ACHN (cell line): ENCODE measurements at regions not wholly inside any gene's neighbourhood (a gene's known extent, or its start where the extent isn't known, plus 50 kb on each side); places are given as distances from the start of the nearest gene placed in this dataset.

ENCODE experiments used
- DNase-seq: peaks from one replicate; pipeline ENCODE4 v3.0.0-alpha.2; 2015
- in situ Hi-C: cut with HindIII; loops from 2 replicates; pipeline ENCODE4 v1.10.0; 2017; ENCODE audit warnings: low sequenced_read_pairs, low pct_ligation_motif_present, low pct_unique_long_range_greater_than_20kb

GRCh38 chr1:178632653-178633052 lies 92.4 kb upstream of the RALGPS2 start:
- in situ Hi-C loops, result no loop called here
- no peak for DNase-seq

DNA sequence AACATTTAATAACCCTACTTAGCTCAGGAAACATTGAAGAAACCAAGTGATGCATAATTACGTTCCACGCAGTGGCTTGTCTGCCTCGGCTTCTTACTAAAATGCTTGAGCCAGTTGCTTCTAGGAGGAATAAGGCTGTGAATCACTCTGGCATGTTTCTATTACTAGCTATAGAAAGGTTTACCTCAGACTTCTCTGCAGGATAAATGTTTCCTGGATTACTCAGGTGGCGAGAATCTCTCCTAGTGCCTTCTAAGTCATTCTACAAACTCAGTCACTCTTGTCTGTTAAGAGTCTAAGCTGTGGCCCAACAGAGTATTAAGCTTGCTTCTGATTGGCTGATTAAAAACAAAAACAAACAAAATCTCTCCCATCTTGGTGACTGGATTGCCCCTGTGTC lies 92.0 kb upstream of the RALGPS2 start:
- peak; percentile 29 for DNase-seq

DNA sequence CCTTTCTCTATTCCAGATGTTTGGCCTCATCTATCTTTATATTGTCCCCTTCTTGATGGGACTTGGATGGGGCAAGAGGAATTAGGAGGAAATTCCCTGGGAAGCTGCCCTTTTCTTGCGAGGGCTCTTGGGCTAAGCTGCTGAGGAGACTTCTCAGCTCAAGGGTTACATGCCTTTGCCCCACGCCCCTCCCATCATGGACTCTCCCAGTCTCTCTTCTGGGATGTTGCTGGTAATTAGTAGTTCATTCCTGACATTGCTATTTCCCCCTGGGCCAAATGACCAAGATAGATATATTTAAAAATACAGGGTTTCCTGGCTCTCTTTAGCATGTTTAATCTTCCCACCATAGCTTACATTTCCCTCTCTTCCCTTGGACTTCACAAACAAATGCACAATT lies 90.6 kb upstream of the RALGPS2 start:
- DNase-seq, result no peak
- in situ Hi-C loops, result no loop called here

More for the DNA sequence above, 92.0 kb upstream of the RALGPS2 start:
- in situ Hi-C loops, result no loop called here

DNA sequence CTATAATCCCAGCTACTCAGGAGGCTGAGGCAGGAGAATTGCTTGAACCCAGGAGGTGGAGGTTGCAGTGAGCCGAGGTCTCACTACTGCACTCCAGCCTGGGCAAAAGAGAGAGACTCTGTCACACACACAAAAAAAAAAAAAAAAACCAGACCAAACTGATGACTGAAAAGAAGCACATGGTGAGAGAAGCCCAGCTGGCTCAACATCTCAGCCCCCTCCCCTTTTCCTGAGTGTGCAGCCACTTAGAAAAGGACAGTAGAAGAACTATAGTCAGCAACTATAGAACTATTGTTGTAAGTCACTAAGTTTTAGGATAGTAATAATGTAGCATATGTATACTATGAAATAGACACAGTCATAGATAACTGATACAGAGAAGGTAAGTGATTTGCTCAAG lies 87.2 kb upstream of the RALGPS2 start:
- in situ Hi-C loops, result no loop called here
- no peak for DNase-seq

- in situ Hi-C loops, result no loop called here
- no peak for DNase-seq
These were observed 85.7 kb upstream of the RALGPS2 start for GRCh38 chr1:178639326-178639725.

GRCh38 chr1:178642282-178642681 lies 82.8 kb upstream of the RALGPS2 start:
- in situ Hi-C loops, result no loop called here
- DNase-seq, result no peak

DNA sequence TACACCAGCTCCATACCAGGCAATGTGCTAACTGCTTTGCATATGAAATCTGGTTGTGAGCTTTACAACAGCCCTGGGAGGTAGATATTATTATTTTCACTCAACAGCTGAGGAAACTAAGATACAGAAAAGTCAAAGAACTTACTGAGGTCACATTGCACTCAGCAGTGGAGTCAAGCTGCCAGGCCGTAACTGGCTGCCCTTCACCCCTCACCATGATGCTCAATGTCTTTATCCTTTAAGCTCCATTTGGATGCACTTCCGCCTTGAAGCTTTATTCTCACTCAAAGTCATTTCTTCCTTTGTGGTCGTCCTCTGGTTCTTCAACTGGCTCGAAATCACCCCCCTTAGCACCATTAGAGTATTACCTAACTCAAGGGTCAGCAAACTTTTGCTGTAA lies 81.7 kb upstream of the RALGPS2 start:
- DNase-seq, result no peak
- in situ Hi-C loops, result no loop called here

GRCh38 chr1:178643831-178644230 lies 81.2 kb upstream of the RALGPS2 start:
- no peak for DNase-seq
- in situ Hi-C loops, result no loop called here

- DNase-seq, result no peak
- in situ Hi-C loops, result no loop called here
These were observed 80.5 kb upstream of the RALGPS2 start for GRCh38 chr1:178644308-178645120.

DNA sequence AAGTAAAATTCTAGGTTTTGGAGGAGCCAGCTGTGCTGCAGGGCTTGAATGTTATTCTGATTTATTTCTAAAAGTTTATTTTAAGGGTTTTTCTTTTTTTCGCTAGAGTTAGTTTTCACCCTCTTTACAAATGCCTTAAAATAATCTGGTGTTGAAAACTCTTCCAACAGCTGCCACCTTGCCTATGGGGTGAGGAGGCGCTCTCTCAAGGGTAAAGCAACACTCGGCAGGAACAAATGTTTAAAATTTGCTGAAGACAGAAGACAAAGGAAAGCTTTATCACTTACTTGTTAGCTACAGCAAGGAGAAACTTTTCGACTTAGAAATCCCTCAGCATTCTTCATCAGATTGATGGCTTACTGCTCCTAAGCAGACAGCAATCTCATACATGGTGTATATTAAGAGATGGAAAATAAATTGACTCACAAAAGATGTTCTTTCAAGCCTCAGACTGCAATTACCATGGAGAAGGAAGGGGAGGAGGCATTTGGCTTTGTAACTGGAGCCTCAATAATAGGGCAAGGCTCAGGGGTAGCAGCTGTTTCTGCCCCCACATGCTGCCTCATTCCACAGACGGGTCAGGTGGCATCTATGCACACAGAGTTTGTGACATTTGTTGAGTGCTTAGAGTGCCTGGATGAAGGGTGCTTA lies 79.8 kb upstream of the RALGPS2 start:
- in situ Hi-C loops, result no loop called here
- DNase-seq, result no peak

- no peak for DNase-seq
- in situ Hi-C loops, result no loop called here
These were observed 79.2 kb upstream of the RALGPS2 start for GRCh38 chr1:178645808-178646200.

DNA sequence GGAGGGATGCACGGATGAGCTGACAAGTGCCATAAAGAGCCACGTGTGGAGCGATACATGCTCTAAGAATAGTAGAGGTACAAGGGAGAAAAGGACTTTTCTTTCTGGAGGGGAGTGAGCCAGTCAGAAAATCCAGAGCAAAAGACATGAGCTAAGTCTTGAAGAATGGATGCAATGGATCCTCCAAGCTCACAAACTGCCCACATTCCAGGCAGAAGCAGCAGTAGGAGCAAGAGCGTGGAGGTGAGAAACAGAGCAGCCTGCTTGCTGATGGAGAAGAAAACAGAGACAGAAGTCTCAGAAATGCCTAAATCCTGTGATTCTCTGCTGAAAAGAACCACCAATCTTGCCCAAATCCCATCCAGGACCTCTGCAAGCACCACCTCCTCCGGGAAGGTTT lies 78.2 kb upstream of the RALGPS2 start:
- no peak for DNase-seq

GRCh38 chr1:178648151-178648550 lies 76.9 kb upstream of the RALGPS2 start:
- no peak for DNase-seq
- in situ Hi-C loops, result no loop called here

More for the DNA sequence above, 78.2 kb upstream of the RALGPS2 start:
- in situ Hi-C loops, result no loop called here

DNA sequence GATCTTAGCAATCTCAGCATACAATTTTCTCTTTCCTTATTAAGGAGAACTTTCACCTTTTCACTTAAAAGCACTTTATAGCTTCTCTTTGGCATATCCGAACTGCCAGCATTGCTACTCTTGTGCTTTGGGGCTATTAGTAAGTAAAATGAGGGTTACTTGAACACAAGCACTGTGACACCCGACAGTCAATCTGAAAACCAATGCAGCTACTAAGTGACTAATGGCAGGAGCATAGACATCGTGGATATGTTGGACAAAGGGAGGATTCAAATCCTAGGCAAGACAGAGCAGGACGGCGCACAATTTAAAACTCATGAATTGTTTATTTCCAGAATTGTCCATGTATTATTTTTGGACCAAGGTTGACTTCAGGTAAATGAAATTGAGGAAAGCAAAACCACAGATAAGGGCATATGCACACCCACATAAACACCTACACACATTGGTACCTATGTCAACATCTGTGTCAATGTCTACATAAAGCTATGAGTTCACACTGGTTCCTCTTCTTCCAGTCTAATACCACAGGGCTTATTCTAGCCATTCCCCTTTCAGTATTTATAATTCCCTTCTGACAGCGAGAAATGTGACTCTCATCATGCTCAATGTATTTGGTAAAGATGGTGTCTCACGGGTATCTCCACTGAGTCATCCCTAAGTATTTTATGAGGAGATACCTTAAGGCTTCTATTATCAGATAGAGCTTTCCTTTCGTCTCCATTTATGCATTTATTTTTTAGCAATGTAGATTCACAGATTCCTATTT lies 75.3 kb upstream of the RALGPS2 start:
- no peak for DNase-seq
- in situ Hi-C loops, result no loop called here

GRCh38 chr1:178650934-178651511 lies 74.0 kb upstream of the RALGPS2 start:
- no peak for DNase-seq

GRCh38 chr1:178651742-178652141 lies 73.3 kb upstream of the RALGPS2 start:
- DNase-seq, result no peak
- in situ Hi-C loops, result no loop called here

More at GRCh38 chr1:178650934-178651511, 74.0 kb upstream of the RALGPS2 start:
- in situ Hi-C loops, result no loop called here

DNA sequence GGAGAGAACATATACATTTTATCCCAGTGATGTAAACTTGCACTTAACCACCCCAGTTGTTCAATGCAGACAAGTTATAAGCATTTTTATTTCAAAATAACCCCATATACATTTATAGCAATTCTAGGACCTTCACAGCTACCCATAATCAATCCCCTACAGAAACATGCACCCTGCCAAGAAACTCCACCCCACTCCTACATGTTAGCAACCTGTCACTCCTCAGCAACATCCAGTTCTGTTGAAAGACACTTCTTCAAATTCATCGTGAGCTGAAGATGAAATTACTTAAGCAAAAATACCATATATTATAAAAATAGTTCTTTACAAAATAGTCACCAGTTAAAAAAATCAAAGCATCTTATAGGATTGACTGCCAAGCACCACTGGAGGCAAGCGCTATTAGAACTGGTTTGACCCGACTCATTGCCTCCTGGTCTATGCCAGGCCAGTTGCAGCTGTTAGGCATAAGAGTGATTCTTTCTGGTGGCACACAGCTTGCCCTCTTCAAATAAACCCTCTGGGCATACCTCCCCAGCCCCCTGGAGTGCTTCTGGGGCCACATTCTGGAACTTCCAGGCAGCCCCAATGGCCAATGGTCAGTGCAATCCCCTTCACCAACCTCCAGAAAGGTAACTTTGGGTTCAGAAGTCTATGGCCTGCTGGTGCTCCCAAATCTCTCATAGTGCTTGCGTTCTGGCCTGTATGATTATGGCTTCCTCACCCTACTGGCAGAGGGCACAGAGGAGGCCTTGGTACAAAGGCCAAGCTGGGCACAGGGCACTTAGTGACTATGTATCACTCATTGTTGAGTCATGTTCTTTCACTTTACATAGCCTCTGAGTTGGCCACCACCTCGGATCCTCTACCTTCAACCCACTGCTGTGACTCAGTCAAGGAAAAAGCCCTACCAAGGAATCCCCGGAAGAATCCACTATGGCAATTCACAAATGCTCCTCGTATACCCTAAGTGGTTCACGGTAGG lies 72.2 kb upstream of the RALGPS2 start:
- peak; percentile 5 for DNase-seq
- in situ Hi-C loops, result no loop called here

- no peak for DNase-seq
- in situ Hi-C loops, result no loop called here
These were observed 65.2 kb upstream of the RALGPS2 start for GRCh38 chr1:178659789-178660208.
